Adrenal gland (tissue), 9 donors: ENCODE measurements at regions not wholly inside any gene's neighbourhood (a gene's known extent, or its start where the extent isn't known, plus 50 kb on each side); places are given as distances from the start of the nearest gene placed in this dataset.

Experiments used
- DNase-seq, 7 donors: peaks; one replicate each; pipeline ENCODE4 v3.0.0-alpha.2; 2019 to 2020
- H3K27ac ChIP-seq, 5 donors: fragments of 200-600 bp; sonication (generic) in 4 of 5; 1 replicate in 3 of 5; 2 replicates in 2 of 5; pipeline versions ENCODE4 v1.5.1 to v1.8.0; 2016 to 2020; ENCODE audit warnings: mild to moderate bottlenecking in 1 of 5
- H3K27me3 ChIP-seq: fragments of 200-600 bp; 2 replicates; pipeline ENCODE4 v1.8.0; 2021
- H3K36me3 ChIP-seq, 2 donors: fragments of 200-600 bp; replicated peaks in 1 of 2; 1 replicate in 1 of 2; 2 replicates in 1 of 2; pipeline versions ENCODE4 v1.5.1 to v1.8.0; 2018 to 2022
- H3K4me1 ChIP-seq, 2 donors: fragments of 200-600 bp; replicated peaks in 1 of 2; 1 replicate in 1 of 2; 2 replicates in 1 of 2; pipeline versions ENCODE4 v1.5.1 to v1.8.0; 2018 to 2021
- H3K4me3 ChIP-seq, 4 donors: fragments of 200-600 bp; sonication (generic) in 3 of 4; one replicate each; pipeline ENCODE4 v1.5.1; 2016 to 2018
- H3K9me3 ChIP-seq, 3 donors: fragments of 200-600 bp; sonication (generic) in 1 of 3; replicated peaks in 1 of 3; 1 replicate in 2 of 3; 2 replicates in 1 of 3; pipeline versions ENCODE4 v1.5.1 to v1.8.0; 2016 to 2021
- POLR2A ChIP-seq, 2 donors: fragments of 450-650 bp; IDR thresholded peaks; one replicate each; pipeline ENCODE4 v1.6.1; 2017; ENCODE audit warnings: antibody characterized with exemption in 2 of 2, mild to moderate bottlenecking in 2 of 2, moderate library complexity in 1 of 2
- WGBS, 4 donors: extraction: QIAGEN DNeasy Blood & Tissue Kit in 2 of 4; methylation state at CpG; one replicate each; pipeline versions ENCODE4 v1.1.5 to v1.1.7; 2013 to 2017; 5-methylcytosine and 5-hydroxymethylcytosine counted together
- intact Hi-C, 2 donors: fragments of 100-400 bp; cut with DNase I; formaldehyde crosslinking; loops; one replicate each; pipeline versions ENCODE4 v1.14.1 to v1.15.0; 2022 to 2023
- TF ChIP-seq, protein P1 (sequence below), 6 experiments: fragments of 450-650 bp in 4 of 6; fragments of 200-600 bp in 2 of 6; sonication (generic) in 1 of 6; IDR thresholded peaks; 1 replicate in 5 of 6; 2 replicates in 1 of 6; pipeline versions ENCODE4 v1.5.1 to v1.8.0; 2016 to 2021; ENCODE audit warnings: antibody characterized with exemption in 6 of 6, mild to moderate bottlenecking in 2 of 6, moderate library complexity in 1 of 6
- donor health status: healthy with polysubstance abuse.
- donor health status: Bipolar disorder and iron deficiency.
- donor health status: DM: yes; HTN: yes; CAD: no.
- donor health status: DM: no; HTN: no; CAD: no.
- donor health status: DM: no; HTN: no; CAD: no.

- intact Hi-C loops = no loop called here
- H3K4me3 ChIP-seq = no peak overlapping the region
- TF ChIP-seq POLR2A (IDR thresholded peaks at IDR 0.05) = no peak
- TF ChIP-seq, protein P1, sequence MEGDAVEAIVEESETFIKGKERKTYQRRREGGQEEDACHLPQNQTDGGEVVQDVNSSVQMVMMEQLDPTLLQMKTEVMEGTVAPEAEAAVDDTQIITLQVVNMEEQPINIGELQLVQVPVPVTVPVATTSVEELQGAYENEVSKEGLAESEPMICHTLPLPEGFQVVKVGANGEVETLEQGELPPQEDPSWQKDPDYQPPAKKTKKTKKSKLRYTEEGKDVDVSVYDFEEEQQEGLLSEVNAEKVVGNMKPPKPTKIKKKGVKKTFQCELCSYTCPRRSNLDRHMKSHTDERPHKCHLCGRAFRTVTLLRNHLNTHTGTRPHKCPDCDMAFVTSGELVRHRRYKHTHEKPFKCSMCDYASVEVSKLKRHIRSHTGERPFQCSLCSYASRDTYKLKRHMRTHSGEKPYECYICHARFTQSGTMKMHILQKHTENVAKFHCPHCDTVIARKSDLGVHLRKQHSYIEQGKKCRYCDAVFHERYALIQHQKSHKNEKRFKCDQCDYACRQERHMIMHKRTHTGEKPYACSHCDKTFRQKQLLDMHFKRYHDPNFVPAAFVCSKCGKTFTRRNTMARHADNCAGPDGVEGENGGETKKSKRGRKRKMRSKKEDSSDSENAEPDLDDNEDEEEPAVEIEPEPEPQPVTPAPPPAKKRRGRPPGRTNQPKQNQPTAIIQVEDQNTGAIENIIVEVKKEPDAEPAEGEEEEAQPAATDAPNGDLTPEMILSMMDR (IDR thresholded peaks at IDR 0.05) = no peak
- 51 to 57% (median 54%) methylated on average over 3 of the region's 3 CpGs for WGBS, 4 donors
- DNase-seq = no peak
- H3K27me3 ChIP-seq = peaks cover 3% of the 10 kb centered on the region
- H3K9me3 ChIP-seq = no peaks in the 10 kb centered on the region
- no peak overlapping the region for H3K27ac ChIP-seq
- H3K36me3 ChIP-seq = no peaks in the 10 kb centered on the region
- H3K4me1 ChIP-seq = no peaks in the 10 kb centered on the region
Measured at GRCh38 chr17:15119968-15120367, 145.2 kb downstream of the PMP22 start.

DNA sequence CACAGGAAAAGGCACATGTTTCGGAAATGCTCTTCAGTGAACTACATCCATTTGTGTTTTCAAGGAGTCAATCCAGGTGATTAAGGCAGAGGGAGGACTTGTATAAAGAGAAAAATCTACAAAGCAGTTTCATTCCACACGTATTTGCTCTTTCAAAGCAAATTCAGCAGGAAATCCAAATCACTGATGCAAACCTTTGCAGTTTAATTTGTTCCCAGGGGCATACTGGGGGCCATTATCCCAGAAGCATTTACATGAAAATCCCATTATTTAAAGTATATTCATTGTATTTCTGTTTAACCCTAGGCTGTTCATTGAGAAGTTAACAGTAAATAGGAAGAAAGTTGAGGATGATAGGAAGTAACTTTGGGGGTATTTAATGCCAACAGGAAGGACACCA, 147.9 kb downstream of the PMP22 start:
- TF ChIP-seq POLR2A (IDR thresholded peaks at IDR 0.05) = no peak
- TF ChIP-seq, protein P1 (IDR thresholded peaks at IDR 0.05) = no peak
- H3K27ac ChIP-seq = no peak overlapping the region
- no peak overlapping the region for H3K4me3 ChIP-seq
- WGBS, 4 donors = 47 to 58% (median 54%) methylated on average over 2 of the region's 2 CpGs
- no peaks in the 10 kb centered on the region for H3K36me3 ChIP-seq
- no peaks in the 10 kb centered on the region for H3K9me3 ChIP-seq
- intact Hi-C loops = no loop called here
- H3K4me1 ChIP-seq = no peaks in the 10 kb centered on the region
- no peak for DNase-seq
- H3K27me3 ChIP-seq = peaks cover 3% of the 10 kb centered on the region

- Histone ChIP-seq H3K4me3 (no peak overlapping the region), H3K4me1 (no peaks in the 10 kb centered on the region), H3K27me3 (no peaks in the 10 kb centered on the region), H3K36me3 (no peaks in the 10 kb centered on the region), H3K9me3 (no peaks in the 10 kb centered on the region), H3K27ac (no peak overlapping the region)
- intact Hi-C loops = no loop called here
- no peak for TF ChIP-seq POLR2A (IDR thresholded peaks at IDR 0.05)
- TF ChIP-seq, protein P1 (IDR thresholded peaks at IDR 0.05) = no peak
- DNase-seq = no peak
- 55 to 64% (median 61%) methylated on average over 13 of the region's 13 CpGs for WGBS, 4 donors
Measured at GRCh38 chr17:15112846-15113617, 152.1 kb downstream of the PMP22 start.

DNA sequence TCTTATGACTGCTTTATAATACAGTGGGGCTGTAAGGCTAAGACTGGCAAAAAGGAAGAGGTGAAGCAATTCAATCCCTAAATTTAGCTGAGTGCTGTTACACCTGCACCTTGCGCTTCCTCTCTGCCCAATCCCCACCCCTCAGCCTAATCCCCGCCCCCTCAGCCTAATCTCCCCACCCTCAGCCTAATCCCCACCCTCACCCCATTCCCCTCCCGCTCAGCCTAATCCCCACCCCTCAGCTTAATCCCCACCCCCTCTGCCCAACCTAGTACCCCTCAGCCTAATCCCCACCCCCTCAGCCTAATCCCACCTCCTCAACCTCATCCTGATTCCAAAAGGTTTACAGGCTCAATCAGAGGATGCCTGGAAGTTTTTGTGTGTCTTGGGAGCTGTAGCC, 155.5 kb downstream of the PMP22 start:
- Histone ChIP-seq H3K27ac (no peak overlapping the region), H3K27me3 (no peaks in the 10 kb centered on the region), H3K36me3 (no peaks in the 10 kb centered on the region), H3K4me3 (no peak overlapping the region), H3K9me3 (no peaks in the 10 kb centered on the region), H3K4me1 (no peaks in the 10 kb centered on the region)
- WGBS, 4 donors = 47 to 80% (median 66%) methylated on average over 3 of the region's 3 CpGs
- DNase-seq = no peak
- TF ChIP-seq, protein P1 (IDR thresholded peaks at IDR 0.05) = no peak
- TF ChIP-seq POLR2A (IDR thresholded peaks at IDR 0.05) = no peak
- intact Hi-C loops = no loop called here
